ENCODE measurements at regions not wholly inside any gene's neighbourhood (a gene's known extent, or its start where the extent isn't known, plus 50 kb on each side); places are given as distances from the start of the nearest gene placed in this dataset.

- TF ChIP-seq, protein P1, sequence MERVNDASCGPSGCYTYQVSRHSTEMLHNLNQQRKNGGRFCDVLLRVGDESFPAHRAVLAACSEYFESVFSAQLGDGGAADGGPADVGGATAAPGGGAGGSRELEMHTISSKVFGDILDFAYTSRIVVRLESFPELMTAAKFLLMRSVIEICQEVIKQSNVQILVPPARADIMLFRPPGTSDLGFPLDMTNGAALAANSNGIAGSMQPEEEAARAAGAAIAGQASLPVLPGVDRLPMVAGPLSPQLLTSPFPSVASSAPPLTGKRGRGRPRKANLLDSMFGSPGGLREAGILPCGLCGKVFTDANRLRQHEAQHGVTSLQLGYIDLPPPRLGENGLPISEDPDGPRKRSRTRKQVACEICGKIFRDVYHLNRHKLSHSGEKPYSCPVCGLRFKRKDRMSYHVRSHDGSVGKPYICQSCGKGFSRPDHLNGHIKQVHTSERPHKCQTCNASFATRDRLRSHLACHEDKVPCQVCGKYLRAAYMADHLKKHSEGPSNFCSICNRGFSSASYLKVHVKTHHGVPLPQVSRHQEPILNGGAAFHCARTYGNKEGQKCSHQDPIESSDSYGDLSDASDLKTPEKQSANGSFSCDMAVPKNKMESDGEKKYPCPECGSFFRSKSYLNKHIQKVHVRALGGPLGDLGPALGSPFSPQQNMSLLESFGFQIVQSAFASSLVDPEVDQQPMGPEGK (CRISPR knock-in tag; IDR thresholded peaks at IDR 0.05; ENCODE audit: borderline replicate concordance): no peak
- no peak for TF ChIP-seq ZFP30 (CRISPR knock-in tag; IDR thresholded peaks at IDR 0.05)
These were observed 88.2 kb upstream of the TMEM72 start for GRCh38 chr10:44822966-44823365.

Measured in SK-N-SH treated with all-trans-retinoic acid at 6 μM for 48 hours (cell line).